Gastrocnemius medialis (tissue), 4 donors: ENCODE measurements at regions not wholly inside any gene's neighbourhood (a gene's known extent, or its start where the extent isn't known, plus 50 kb on each side); places are given as distances from the start of the nearest gene placed in this dataset.

Source experiments
- ATAC-seq, 2 donors: fragments of 150-250 bp; one replicate each; pipeline ENCODE4 v1.9.1; 2016
- DNase-seq, 2 donors: peaks; one replicate each; pipeline ENCODE4 v3.0.0-alpha.2; 2019
- H3K27ac ChIP-seq, 4 donors: fragments of 200-600 bp; sonication (generic); 1 replicate in 1 of 4; 2 replicates in 3 of 4; pipeline ENCODE4 v1.5.1; 2016 to 2018; ENCODE audit warnings: mild to moderate bottlenecking in 2 of 4, moderate library complexity in 1 of 4
- H3K27me3 ChIP-seq, 3 donors: fragments of 200-600 bp; sonication (generic) in 2 of 3; 1 replicate in 1 of 3; 2 replicates in 2 of 3; pipeline versions ENCODE4 v1.5.1 to v1.6.0; 2016 to 2019; ENCODE audit warnings: mild to moderate bottlenecking in 1 of 3, moderate library complexity in 1 of 3
- H3K36me3 ChIP-seq, 2 donors: fragments of 200-600 bp; sonication (generic) in 1 of 2; one replicate each; pipeline ENCODE4 v1.5.1; 2017 to 2018
- H3K4me1 ChIP-seq, 2 donors: fragments of 200-600 bp; sonication (generic) in 1 of 2; one replicate each; pipeline ENCODE4 v1.5.1; 2016 to 2017; ENCODE audit warnings: mild to moderate bottlenecking in 2 of 2
- H3K4me3 ChIP-seq, 4 donors: fragments of 200-600 bp; sonication (generic) in 3 of 4; 1 replicate in 1 of 4; 2 replicates in 3 of 4; pipeline ENCODE4 v1.5.1; 2016 to 2019; ENCODE audit warnings: mild to moderate bottlenecking in 2 of 4
- H3K9me3 ChIP-seq, 3 donors: fragments of 200-600 bp; sonication (generic) in 2 of 3; 1 replicate in 1 of 3; 2 replicates in 2 of 3; pipeline ENCODE4 v1.5.1; 2016 to 2019
- POLR2A ChIP-seq, 2 donors: fragments of 450-650 bp; IDR thresholded peaks; one replicate each; pipeline ENCODE4 v1.6.1; 2017; ENCODE audit warnings: antibody characterized with exemption in 2 of 2, mild to moderate bottlenecking in 2 of 2, moderate library complexity in 2 of 2
- in situ Hi-C, 4 donors: fragments of 200-750 bp; cut with MboI; loops; one replicate each; pipeline versions ENCODE4 v1.15.0 to v1.8.0; 2017; ENCODE audit warnings: low sequenced_read_pairs in 4 of 4
- intact Hi-C: fragments of 100-400 bp; cut with DNase I; formaldehyde crosslinking; loops from one replicate; pipeline ENCODE4 v1.15.1; 2023; ENCODE audit warnings: low total_unique reads
- TF ChIP-seq, protein P1 (sequence below), 5 experiments: fragments of 450-650 bp in 3 of 5; fragments of 200-600 bp in 2 of 5; sonication (generic) in 2 of 5; IDR thresholded peaks in 4 of 5; conservative IDR thresholded peaks in 1 of 5; 1 replicate in 4 of 5; 2 replicates in 1 of 5; pipeline ENCODE4 v1.5.1; 2016 to 2019; ENCODE audit warnings: antibody characterized with exemption in 5 of 5, mild to moderate bottlenecking in 3 of 5, moderate library complexity in 3 of 5

DNA sequence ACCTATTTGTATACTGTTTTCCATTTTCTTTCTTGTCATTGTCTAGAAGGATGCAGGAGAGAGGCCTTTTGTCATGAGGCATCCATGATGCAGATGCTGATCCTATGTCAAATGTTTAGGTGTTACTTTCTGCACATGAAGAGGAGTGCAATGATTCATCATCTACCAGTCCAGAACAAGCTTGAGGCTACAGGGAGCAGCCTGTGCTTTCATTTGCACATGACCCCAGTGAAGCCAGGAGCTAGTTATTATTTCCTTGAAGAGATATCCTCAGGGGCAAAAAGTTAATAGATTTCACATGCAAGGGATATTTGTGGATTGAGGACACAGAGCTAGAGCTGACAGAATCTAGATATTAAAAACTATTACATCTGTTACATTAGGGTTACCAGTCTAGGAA, 204.4 kb upstream of the TGFBR2 start:
- Histone ChIP-seq H3K36me3 (no peaks in the 10 kb centered on the region), H3K9me3 (no peaks in the 10 kb centered on the region), H3K27ac (no peak overlapping the region), H3K27me3 (no peaks in the 10 kb centered on the region), H3K4me1 (peaks cover 5 to 17% of the 10 kb centered on the region in 2 donors), H3K4me3 (no peak overlapping the region)
- TF ChIP-seq, protein P1, sequence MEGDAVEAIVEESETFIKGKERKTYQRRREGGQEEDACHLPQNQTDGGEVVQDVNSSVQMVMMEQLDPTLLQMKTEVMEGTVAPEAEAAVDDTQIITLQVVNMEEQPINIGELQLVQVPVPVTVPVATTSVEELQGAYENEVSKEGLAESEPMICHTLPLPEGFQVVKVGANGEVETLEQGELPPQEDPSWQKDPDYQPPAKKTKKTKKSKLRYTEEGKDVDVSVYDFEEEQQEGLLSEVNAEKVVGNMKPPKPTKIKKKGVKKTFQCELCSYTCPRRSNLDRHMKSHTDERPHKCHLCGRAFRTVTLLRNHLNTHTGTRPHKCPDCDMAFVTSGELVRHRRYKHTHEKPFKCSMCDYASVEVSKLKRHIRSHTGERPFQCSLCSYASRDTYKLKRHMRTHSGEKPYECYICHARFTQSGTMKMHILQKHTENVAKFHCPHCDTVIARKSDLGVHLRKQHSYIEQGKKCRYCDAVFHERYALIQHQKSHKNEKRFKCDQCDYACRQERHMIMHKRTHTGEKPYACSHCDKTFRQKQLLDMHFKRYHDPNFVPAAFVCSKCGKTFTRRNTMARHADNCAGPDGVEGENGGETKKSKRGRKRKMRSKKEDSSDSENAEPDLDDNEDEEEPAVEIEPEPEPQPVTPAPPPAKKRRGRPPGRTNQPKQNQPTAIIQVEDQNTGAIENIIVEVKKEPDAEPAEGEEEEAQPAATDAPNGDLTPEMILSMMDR (IDR thresholded peaks at IDR 0.05 in 4 of 5, conservative IDR thresholded peaks at IDR 0.05 in 1 of 5) = no peak
- TF ChIP-seq POLR2A (IDR thresholded peaks at IDR 0.05) = no peak
- DNase-seq (peak; percentile 9 to 15), ATAC-seq (peak in 1 of 2 donors; percentile 80)
- intact Hi-C loops (no loop called here), in situ Hi-C loops (no loop called here)

DNA sequence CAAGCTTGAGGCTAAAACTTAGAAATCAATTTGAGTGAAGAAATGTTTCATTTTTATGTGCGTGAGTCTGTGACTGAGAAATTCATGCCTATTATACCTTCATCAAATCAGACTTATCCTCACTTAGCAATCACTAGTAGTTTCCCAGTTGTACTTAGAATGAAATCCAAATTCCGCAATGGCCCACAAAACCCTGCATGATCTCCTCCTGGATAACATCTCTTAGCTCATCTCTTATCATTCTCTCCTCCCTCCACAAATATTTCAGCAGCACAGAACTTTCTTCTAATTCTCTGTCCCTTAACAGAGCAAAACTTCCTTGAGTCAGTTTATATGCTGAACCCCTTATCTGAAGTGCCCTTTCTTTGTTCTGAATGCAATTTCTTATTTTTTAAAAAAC, 198.8 kb upstream of the TGFBR2 start:
- intact Hi-C loops (no loop called here), in situ Hi-C loops (no loop called here)
- no peaks in the 10 kb centered on the region for H3K27me3 ChIP-seq
- H3K4me3 ChIP-seq = no peak overlapping the region
- H3K36me3 ChIP-seq = no peaks in the 10 kb centered on the region
- TF ChIP-seq, protein P1 (IDR thresholded peaks at IDR 0.05 in 4 of 5, conservative IDR thresholded peaks at IDR 0.05 in 1 of 5) = no peak
- TF ChIP-seq POLR2A (IDR thresholded peaks at IDR 0.05) = no peak
- DNase-seq (no peak), ATAC-seq (no peak)
- no peaks in the 10 kb centered on the region for H3K9me3 ChIP-seq
- peaks cover 0 to 1% of the 10 kb centered on the region in 2 donors for H3K4me1 ChIP-seq
- no peak overlapping the region for H3K27ac ChIP-seq

DNA sequence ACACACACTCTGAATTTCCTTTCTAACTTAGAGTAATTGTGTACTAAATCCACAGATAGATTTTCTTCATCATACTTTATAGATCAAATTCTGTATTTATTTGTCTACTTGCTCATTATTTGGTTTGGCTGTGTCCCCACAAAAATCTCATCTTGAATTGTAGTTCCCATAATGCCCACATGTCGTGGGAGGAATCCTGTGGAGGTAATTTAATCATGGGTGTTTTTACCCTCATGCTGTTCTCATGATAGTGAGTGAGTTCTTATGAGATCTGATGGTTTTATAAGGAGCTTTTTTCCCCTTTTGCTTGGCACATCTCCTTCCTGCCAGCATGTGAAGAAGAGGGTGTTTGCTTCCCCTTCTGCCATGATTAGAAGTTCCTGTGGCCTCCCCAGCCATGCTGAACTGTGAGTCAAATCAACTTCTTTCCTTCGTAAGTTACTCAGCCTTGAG, 198.3 kb upstream of the TGFBR2 start:
- Histone ChIP-seq H3K27me3 (no peaks in the 10 kb centered on the region), H3K4me3 (no peak overlapping the region), H3K4me1 (no peaks in the 10 kb centered on the region), H3K27ac (no peak overlapping the region), H3K36me3 (no peaks in the 10 kb centered on the region), H3K9me3 (no peaks in the 10 kb centered on the region)
- intact Hi-C loops = no loop called here
- no peak for DNase-seq
- TF ChIP-seq, protein P1 (IDR thresholded peaks at IDR 0.05 in 4 of 5, conservative IDR thresholded peaks at IDR 0.05 in 1 of 5) = no peak
- no peak for TF ChIP-seq POLR2A (IDR thresholded peaks at IDR 0.05)
- in situ Hi-C loops = no loop called here
- no peak for ATAC-seq

DNA sequence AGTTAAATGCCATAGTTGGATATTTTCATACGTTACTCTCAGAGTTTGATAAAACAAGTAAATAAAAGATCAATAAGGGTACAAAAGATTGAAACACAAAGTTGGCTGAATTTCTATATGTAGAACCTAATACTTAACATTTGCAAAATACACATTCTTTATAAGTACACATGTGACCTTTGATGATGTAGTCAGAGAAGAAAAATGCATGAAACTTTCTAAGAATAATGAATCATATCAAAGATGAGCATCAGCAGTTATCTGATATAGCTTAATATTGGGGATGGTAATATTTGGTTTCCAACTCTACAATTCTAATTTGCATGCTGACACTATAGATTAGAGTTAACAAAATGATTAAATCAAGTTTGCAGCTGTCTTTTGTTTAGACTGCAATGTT, 188.0 kb upstream of the TGFBR2 start:
- intact Hi-C loops = no loop called here
- no peaks in the 10 kb centered on the region for H3K9me3 ChIP-seq
- no peak overlapping the region for H3K4me3 ChIP-seq
- H3K27ac ChIP-seq = no peak overlapping the region
- DNase-seq = no peak
- no peaks in the 10 kb centered on the region for H3K27me3 ChIP-seq
- ATAC-seq = no peak
- H3K36me3 ChIP-seq = no peaks in the 10 kb centered on the region
- TF ChIP-seq, protein P1 (IDR thresholded peaks at IDR 0.05 in 4 of 5, conservative IDR thresholded peaks at IDR 0.05 in 1 of 5) = no peak
- TF ChIP-seq POLR2A (IDR thresholded peaks at IDR 0.05) = no peak
- in situ Hi-C loops = no loop called here
- H3K4me1 ChIP-seq = no peaks in the 10 kb centered on the region

DNA sequence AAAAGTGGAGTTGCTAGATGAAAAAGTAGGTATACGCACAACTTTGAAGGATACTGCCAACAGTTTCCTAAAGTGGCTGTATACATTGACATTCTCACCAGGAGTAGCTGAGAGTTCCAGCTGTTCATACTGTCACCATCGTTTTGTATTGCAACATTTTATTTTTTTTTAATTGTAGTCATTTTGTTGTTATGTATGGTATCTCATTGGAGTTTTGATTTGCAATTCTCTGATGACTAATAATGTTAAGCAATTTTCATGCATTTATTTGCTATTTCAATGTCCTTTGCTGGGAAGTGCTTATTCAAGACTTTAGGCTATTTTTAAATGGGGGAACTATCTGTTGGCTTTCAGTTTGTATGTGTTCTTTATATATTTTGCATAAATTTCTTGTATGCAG, 185.1 kb upstream of the TGFBR2 start:
- Histone ChIP-seq H3K36me3 (no peaks in the 10 kb centered on the region), H3K4me1 (peaks cover 4 to 8% of the 10 kb centered on the region in 2 donors), H3K9me3 (no peaks in the 10 kb centered on the region), H3K4me3 (no peak overlapping the region), H3K27ac (no peak overlapping the region), H3K27me3 (no peaks in the 10 kb centered on the region)
- intact Hi-C loops = no loop called here
- TF ChIP-seq POLR2A (IDR thresholded peaks at IDR 0.05) = no peak
- TF ChIP-seq, protein P1 (IDR thresholded peaks at IDR 0.05 in 4 of 5, conservative IDR thresholded peaks at IDR 0.05 in 1 of 5) = no peak
- in situ Hi-C loops = no loop called here
- DNase-seq (no peak), ATAC-seq (no peak)
